Mucosa of gallbladder (tissue), 1 donor: ENCODE measurements at regions not wholly inside any gene's neighbourhood (a gene's known extent, or its start where the extent isn't known, plus 50 kb on each side); places are given as distances from the start of the nearest gene placed in this dataset.
"Not testable (repeated sequence)": the region's sequence is repeated elsewhere in the genome, so short reads cannot be mapped to it uniquely, and the experiment has no call there.

Experiments used
- DNase-seq: peaks from one replicate; pipeline ENCODE4 v3.0.0-alpha.2; 2020; ENCODE audit warnings: low spot score
- donor health status: DM: no; HTN: no; CAD: no.

DNA sequence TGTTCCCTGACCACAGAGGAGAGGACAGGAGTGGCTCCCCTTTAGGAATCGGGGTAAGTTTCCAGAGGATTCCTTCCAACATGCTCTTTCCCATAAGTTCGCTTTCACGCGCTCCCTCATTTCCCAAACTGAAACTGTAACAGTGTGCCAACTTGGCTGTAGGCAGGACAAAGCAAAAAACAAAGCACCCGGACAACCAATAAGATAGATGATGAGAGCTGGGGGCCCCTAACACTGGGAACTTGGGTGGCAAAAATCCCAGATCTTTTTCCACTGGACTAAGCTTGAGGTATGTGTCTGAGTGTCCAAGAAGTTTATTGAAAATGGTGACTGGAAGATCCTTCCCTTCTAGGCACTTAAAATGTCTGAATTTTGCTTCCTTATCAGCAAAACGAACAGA, 258.7 kb upstream of the IL12B start:
- no peak for DNase-seq

DNA sequence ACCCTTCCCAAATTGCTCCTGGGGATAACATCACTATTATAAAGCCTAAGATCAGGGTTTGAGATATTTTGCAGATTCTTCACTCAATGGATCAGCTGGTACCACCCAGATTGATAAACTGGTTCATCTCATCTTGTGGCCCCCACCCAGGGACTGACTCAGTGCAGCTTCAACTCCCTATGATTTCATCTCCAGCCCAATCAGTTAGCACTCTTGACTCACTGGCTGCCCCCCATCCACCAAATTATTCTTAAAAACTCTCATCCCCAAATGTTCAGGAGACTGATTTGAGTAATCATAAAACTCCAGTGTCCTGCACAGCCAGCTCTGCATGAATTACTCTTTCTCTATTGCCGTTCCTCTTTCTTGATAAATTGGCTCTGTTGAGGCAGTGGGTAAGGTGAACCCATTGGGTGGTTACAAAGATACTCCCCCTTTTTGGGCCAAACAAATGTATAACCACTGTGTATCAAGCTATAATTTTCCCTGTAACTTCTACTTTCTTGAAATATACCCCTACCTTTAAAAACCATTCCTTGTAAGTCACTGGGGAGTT, 263.3 kb upstream of the IL12B start:
- DNase-seq = no peak

DNA sequence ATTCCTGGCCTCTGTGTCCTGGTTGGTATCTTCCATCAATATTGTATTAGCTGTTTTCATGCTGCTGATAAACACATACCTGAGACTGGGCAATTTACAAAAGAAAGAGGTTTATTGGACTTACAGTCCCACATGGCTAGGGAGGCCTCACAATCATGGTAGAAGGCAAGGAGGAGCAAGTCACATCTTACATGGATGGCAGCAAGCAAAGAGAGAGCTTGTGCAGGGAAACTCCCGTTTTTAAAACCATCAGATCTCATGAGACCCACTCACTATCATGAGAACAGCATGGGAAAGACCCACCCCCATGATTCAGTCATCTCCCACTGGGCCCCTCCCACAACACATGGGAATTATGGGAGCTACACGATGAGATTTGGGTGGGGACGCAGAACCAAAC, 265.3 kb upstream of the IL12B start:
- not testable (repeated sequence) for DNase-seq

DNA sequence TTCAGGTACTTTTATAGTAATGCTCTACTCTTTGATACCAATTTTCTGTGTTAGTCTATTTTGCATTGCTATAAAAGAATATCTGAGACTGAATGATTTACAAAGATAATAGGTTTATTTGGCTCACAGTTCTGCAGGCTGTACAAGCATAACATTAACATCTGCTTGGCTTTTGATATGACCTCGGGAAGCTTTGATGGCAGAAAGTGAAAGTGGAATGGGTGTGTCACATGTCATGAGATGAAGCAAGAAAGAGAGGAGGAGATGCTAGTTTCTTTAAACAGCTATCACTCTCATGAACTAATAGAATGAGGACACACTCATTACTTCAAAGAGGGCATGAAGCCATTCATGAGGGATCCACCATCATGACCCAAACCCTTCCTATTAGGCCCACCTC, 270.9 kb upstream of the IL12B start:
- DNase-seq = no peak

DNA sequence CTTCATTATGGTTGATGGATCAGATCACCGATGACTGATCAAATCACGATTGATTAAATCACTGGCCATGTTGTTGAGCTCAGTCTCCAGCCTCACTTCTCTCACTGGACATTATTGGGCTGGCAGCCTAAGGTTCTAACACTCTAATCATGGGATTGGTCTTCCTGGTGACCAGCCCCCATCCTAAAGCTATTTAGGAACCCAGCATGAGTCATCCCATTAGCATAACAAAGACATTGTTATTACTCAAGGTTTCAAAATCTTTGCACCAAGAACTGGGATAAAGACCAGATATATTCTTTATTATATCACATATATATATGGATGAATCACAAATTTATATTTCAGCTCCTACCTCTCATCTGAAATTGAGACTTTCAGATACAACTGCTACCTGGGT, 272.1 kb upstream of the IL12B start:
- no peak for DNase-seq

DNA sequence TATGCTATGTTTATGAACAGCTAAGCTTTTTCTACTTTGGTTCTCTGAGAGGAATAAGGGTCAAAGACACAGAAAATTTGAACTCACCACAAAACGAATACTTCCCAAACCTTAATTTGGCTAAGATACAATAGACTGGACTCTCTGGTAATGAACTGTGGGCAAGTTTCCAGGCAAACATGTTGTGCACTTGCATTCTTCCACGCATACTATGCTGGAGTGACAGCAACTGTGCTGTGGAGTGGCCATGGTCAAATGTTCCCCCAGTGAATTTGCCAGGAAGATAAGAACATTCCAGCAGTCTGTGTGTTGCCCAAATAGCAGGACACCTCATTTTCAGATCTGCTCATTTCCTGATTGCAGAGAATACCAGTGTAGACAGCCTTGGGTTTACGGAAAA, 275.3 kb upstream of the IL12B start:
- no peak for DNase-seq

DNA sequence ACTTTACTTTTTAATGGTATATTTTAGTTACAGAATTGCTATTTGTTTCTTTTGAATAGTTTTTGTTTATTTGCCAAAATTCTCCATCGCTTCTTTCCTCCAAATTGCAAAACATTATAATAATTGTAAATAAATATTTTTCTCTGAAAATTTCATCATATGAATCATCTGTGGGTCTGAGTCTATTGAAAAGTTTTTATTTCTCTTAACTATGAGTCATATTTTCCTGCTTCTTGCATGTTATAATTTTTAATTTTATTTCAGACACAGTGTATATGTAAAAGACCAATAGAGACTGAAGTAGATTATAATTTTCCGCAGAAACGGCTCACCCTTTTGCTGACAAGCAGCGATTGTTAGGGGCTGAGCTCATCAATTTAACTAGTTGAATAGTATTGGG, 279.1 kb upstream of the IL12B start:
- no peak for DNase-seq

DNA sequence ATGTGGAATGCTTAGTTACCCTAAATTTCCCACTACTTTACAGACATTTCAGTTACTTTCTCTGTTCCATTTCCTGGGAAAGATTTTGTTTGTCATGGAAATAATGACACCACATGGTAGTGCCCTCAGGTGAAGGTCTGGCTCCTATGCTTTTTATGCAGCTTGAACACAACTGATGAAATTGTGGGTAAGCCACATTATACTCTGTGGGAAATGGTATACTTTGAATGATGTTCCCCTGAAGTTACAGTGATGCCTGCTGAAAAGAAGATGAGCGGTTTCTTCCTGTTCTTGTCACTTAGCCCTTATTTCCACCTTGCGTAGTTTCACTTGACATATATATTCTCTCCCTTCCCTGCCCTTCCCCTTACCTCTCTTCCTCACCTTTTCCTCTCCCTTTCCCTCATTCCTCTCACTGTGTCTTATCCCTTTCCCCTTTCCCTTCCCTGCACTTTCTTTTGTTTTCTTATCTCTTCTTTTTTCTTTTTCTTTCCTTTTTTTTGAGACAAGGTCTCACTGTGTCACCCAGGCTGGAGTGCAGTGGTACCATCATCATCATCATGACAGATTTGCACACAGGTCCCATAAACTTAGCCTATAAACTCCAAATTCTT, 280.8 kb upstream of the IL12B start:
- DNase-seq = no peak

DNA sequence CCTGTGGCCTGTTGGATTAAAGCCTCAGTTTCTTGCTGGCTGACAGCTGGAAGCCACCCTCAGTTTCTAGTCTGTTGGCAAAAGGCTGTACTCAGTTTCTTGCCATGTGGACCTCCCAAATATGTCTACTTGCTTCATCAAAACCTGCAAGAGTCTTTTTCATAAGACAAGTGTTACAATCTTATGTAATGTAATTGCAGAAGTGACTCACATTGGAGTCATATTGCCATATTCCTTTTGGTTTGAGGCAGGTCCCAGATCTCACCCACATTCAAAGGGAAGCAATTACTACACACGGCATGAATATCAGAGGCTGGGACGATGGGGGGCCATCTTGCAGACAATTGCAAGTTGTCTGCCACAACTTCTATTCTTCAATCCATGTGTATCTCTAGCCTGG, 286.7 kb upstream of the IL12B start:
- DNase-seq = no peak

DNA sequence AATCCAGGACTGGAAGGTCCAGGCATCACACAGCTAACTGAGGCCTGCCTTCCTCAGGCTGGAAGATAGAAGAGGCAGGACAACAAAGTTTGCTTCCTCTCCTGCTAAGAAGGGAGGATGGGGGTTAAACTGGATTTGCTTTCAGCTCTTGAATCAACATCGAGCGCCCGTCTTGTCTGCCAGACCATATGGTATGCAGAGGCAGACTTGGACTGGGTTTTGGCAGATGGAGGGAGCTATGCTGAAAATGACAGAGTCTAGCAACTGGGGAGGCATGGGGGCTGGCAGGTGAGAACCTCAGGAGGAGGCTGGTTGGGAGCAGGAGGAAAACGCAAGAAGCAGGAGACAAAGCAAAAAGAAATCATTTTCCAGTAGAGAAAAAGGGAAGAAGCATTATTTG, 289.5 kb upstream of the IL12B start:
- no peak for DNase-seq

DNA sequence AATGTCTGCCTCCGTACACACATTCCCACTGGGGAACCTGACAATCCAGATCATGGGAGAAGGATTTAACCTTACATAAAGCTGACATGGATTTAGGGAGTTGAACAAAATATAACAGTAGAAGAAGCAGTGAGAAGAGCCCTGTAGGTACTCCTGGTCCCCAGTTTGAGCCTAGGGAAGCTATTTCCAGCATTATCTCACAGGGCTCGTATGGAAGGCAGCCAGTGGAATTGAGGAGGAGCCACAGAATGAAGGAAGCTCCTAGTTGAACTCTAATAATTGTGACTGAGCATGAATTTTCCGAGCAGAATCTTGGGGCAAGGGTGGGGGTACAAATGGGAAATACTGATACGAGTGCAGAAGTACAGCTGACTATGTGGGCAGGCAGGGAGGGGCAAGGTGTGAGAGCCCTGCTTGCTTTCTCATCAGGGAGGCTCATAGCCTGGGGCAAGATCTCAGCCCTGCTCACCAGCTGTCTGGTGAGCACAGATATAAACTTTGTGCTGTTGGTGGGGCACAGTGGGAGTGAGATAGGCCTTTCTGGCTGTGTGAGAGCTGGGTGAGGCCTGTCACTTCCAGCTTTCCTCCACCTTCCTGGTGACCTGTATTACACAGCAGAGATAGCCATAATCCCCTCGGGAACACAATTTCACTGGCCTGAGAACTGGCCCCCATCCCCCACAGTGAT, 290.7 kb upstream of the IL12B start:
- DNase-seq = no peak

DNA sequence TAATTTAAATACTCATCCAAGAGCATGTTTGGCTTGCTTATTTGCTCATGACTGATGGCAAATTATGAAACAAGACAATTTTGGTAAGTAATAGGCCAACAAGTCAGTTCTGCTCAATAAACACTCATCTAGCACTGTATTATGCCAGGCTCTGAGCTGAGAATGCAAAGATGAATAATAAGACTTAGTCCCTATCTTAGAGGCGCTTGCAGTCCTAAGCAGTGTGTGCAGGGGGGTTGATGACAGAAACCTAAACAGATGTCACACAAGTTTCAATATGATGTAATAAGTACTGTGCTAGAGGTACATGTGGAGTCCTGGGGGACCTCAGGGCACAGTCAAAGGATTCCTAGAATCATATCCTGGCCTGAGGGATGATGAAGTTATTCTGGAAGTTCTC, 287.6 kb upstream of the ADRA1B start:
- no peak for DNase-seq

DNA sequence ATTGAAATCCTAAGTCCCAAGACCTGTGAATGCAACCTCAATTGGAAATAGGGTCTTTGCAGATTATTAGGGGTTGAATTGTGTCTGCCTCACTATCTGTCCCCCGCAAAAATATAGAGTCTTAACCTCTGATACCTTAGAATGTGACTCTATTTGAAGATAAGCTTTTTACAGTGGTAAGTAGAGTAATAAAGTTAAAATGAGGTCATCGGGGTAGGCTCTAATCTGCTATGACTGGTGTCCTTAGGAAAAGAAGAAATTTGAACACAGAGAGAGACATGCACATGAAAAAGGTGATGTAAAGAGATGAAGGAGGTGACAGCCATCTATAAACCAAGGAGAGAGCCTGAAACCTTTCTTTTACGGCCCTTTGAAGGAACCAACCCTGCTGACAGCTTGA, 287.1 kb upstream of the ADRA1B start:
- no peak for DNase-seq

DNA sequence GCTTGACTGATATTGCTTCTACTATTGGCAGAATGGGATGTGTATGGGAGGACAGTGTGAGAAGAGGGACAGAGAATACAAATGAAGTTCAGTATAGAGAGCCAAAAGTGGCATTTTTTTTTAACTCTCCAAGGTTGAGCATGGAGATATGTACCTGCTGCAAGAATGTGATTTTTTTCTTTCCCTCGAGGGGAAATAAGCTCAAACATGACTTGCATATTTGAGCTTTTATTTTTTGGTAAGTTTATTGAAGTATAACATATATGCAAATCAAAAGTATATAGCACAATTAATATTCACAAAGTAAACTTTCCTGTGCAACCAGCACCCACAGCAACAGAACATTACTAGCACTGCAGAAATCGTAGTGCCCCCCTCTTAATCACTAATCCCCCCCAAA, 285.7 kb upstream of the ADRA1B start:
- DNase-seq = no peak

DNA sequence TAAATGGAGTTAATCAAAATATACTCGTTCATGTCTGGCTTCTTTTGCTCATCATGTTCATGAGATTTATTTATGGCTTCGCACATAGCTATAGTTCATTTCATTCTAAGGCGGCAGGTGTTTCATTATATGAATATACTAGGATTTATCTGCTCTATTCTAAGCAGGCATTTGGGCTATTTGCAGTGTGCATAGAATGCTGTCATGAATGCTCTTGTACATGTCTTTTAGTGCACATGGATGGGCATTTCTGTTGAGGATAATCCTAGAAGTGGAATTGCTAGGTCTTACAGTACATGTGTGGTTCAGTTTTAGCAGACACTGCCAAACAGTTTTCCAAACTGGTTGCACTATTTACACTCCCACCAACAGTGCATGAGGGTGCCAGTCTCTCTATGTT, 285.3 kb upstream of the ADRA1B start:
- no peak for DNase-seq

DNA sequence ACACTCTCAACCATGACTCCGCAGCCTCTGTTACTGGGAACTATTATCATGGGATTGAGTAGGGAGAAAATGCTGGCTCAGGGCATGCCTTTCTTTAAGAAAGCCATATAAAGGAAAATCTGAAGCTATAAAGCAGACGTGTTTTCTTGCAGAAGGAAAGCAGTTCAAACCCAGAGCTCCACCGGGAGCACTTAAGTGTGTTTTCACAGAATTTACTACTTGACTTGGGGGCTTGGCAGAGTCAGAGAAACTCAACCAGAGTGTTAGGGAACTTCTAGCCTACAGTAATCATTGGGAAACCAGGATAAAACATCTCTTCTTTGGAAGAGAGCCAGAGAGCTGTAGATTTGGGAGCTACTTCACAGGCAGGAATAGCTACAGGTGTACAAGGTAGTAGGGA, 283.4 kb upstream of the ADRA1B start:
- no peak for DNase-seq

DNA sequence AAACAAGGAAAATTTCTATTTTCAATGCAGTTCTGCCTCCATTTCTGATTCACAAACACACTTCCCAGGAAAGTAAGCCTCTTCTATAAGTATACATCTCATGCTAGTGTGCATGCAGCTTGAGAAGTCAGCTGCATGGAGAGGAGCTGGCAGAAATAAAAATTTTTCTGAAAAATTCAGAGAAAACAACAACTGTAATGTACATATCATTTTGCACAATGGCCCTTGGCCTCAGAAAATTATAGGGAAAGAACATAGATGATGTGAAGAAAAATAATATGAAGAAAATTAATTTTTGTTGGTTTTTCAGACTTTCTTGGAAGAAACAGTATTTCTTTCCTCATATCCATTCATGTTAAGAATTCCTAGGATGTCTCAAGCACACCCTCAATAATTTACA, 277.8 kb upstream of the ADRA1B start:
- DNase-seq = no peak

DNA sequence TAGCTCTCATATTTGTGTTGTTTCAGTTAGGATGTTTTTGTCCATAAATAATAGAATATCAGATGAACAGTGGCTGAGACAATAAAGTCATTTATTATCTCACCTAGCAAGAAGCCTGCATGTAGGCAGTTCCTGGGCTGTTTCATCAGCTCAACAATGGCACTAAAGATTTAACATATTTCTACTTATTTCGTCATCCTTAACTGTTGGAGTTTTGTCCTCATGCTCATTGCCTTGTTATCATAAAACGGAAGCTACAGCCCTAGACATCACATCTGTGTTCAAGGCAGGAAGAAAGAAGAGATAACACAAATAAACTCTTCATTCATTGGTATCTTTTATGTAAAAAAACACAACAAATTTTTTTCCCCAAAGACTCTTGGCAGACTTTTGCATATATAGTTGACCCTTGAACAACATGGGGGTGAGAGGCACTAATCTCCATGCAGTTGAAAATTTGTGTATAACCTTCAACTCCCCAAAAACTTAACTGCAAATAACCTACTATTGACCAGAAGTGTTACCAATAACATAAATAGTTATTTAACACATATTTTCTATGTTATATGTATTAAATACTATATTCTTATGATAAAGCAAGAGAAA, 277.2 kb upstream of the ADRA1B start:
- DNase-seq = no peak

DNA sequence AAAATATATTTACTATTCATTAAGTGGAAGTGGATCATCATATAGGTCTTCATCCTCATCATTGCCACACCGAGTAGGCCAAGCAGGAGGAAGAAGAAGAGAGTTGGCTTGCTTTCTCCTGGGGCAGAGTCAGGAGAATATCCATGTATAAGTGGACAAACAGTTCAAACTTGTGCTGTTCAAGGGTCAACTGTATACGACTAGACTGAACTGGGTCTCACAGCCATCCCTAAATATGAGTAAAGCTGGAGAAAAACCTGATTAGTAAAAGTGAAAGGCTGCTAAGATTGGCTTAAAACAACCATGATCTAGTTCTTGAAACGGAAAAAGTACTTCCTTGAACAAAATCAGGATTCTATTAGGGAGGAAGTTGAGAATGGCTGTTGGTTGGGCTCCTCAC, 276.7 kb upstream of the ADRA1B start:
- DNase-seq = no peak

DNA sequence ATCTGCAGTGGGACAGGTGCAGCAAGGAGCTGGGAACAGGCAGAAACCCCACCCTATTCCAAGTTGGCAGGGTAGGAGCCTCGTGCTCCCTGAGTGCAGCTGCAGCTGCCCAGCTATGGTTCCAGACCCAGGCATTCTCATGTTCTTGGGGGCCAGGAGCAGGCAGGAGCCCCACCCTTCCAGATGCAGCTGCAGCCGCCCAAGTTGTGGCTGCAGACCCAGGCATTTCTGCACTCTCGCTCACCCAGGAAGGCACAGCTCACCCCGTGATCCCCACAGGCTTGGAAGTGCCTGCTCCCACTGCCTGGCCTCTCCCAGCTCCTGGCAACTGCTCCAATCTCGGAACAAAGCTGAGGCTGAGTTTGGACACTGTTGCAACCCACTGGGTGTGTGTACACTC, 275.8 kb upstream of the ADRA1B start:
- DNase-seq = no peak

DNA sequence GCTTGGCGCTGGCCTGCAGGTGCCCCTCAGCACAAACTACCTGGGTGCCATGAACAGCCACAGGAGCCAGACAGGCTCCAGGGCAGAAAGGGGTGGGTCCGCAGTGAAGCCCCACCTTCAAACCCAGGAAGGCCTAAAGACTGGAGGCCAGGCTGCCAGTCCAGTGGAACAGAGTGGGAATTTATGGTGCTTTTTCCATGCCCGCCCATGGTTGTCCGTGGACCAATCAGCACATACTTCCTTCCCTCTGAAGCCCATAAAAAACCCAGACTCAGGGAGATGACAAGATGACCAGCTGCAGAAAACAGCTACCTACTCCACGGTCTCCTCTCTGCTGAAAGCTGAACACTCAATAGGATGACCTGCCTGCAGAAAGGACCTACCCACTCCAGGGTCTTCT, 275.4 kb upstream of the ADRA1B start:
- DNase-seq = no peak

DNA sequence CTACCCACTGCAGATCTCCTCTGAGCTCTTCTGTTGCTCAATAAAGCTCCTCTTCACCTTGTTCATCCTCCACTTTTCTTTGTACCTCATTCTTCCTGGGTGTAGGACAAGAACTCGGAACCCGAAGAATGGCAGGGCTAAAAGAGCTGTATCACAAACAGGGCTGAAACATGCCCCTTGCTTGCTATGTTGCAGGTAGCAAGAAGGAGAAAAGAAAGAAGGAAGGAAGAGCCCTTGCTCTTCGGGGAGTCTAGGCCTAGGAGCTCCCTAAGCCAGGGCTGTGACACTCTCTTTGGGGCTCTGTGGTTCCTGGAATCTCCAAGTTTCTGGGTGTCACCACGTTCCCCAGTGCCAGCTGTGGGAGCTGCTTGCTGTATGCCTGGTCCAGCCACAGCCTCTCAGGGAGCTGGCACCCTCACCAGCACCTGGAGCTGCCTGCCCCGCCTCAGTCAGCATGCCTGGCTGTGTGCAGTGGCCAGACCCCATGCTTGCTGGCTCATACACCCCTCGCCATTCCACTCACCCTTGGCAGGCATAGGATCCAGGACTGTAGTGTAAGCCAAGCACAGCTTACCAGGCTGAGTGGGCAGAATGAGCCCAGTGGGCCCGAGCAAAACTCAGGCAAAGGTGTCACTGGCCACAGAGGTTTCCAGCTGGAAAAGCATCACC, 274.8 kb upstream of the ADRA1B start:
- no peak for DNase-seq

DNA sequence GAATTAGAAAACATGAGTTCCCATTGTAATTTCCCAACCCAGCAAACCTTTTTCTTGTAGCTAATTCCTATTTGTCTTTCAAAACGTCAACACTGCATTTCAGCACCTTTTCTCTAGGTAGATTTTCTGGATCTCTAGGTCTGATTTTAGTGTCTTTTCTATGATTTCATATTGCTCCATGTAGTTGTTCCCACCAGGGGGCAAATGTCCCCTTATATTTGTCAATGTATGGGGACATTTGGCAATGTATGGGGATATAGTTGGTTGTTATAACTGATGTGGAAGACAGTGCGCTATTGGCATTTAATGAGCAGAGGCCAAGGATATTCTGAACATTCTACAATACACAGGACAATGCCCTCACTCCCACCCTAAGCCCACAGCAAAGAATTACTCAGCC, 273.9 kb upstream of the ADRA1B start:
- DNase-seq = no peak
